ENCODE measurements at regions not wholly inside any gene's neighbourhood (a gene's known extent, or its start where the extent isn't known, plus 50 kb on each side); places are given as distances from the start of the nearest gene placed in this dataset.
"Not testable (repeated sequence)": the region's sequence is repeated elsewhere in the genome, so short reads cannot be mapped to it uniquely, and the experiment has no call there.

DNA sequence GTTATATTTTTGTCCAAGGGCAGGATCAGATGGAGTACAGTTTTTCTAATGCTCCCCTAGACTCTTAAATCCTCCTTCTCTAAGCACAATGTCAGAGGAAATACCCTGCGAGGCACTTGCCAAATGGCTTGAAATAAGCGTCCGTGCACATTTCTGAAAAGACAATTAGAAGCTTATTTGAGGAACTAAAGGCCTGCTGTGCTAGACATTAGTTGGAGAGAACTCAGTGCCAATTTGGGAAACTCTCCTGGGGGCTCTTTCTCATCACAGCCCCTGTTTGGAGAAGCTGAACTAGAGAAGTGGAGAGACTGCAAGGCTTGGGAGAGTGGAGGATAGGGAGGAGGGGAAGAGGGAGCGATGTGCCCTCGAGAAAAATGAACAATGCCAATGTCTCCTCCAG is 247.6 kb upstream of the C2CD4B start:
- no peak for DNase-seq (ENCODE audit: low spot score)

DNA sequence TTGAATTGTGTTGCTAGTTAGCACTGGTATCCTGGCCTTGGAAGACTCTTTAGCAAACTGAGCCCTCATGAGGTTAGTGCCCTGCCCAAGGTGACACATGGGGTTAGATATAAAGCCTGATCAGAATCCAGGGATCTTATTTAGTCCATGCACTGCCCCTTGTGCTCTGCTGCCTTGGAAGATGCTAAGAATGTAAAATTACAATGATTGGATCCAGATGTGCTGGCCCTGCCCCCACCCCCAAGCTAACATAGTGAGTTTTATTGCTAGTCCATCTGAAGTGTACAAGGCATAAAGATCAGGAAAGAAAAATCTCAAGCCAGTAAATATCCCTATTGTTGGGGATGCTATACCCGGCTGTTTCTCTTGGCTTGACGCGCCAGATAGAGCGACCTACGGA is 248.1 kb upstream of the C2CD4B start:
- DNase-seq (ENCODE audit: low spot score) = no peak

GRCh38 chr15:62413786-62414185 is 248.7 kb upstream of the C2CD4B start:
- no peak for DNase-seq (ENCODE audit: low spot score)

GRCh38 chr15:62415498-62415897 is 250.4 kb upstream of the C2CD4B start:
- no peak for DNase-seq (ENCODE audit: low spot score)

GRCh38 chr15:62416526-62416925 is 251.4 kb upstream of the C2CD4B start:
- DNase-seq (ENCODE audit: low spot score) = no peak

GRCh38 chr15:62417439-62417838 is 252.4 kb upstream of the C2CD4B start:
- no peak for DNase-seq (ENCODE audit: low spot score)

DNA sequence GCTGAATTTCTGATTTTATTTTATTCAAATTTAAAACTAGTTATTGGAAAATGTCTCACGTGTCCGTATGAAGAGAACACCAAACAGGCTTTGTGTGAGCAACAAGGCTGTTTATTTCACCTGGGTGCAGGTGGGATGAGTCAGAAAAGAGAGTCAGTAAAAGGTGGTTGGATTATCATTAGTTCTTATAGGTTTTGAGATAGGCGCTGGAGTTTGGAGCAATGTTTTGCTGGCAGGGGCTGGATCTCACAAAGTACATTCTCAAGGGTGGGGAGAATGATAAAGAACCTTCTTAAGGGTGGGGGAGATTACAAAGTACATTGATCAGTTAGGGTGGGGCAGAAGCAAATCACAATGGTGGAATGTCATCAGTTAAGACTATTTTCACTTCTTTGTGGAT is 253.4 kb upstream of the C2CD4B start:
- DNase-seq (ENCODE audit: low spot score) = not testable (repeated sequence)

DNA sequence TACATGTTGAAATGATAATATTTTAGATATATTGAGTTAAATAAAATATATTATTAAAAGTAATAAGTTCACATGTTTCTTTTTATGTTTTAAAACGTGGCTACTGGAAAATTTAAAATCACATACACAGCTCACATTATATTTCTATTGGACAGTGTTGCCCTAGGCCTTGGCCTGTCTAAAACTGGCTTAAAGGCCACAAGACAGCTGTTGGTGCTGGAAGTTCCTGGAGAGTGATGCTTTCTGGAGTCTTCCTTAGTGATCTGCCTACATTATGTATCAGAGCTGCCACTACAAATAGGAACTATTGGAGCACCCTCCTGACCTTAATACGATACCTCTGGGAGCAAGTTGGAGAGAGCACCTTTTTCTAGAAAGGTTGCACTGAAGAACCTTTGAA is 254.1 kb upstream of the C2CD4B start:
- no peak for DNase-seq (ENCODE audit: low spot score)

GRCh38 chr15:62420371-62420770 is 255.3 kb upstream of the C2CD4B start:
- DNase-seq (ENCODE audit: low spot score) = not testable (repeated sequence)

DNA sequence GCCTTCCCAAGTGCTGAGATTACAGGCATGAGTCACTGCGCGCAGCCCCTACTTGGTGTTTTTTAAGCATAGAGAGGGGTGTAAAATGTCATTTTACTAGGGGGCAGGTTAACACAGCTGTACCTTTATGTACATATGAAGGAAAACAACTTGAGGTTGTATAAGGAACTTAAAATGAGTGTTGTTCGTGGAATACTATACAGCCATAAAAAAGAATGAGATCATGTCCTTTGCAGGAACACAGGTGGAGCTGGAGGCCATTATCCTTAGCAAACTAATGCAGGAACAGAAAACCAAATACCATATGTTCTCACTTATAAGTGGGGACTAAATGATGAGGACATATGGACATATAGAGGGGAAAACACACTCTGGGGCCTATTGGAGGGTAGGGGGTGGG is 256.2 kb upstream of the C2CD4B start:
- no peak for DNase-seq (ENCODE audit: low spot score)

DNA sequence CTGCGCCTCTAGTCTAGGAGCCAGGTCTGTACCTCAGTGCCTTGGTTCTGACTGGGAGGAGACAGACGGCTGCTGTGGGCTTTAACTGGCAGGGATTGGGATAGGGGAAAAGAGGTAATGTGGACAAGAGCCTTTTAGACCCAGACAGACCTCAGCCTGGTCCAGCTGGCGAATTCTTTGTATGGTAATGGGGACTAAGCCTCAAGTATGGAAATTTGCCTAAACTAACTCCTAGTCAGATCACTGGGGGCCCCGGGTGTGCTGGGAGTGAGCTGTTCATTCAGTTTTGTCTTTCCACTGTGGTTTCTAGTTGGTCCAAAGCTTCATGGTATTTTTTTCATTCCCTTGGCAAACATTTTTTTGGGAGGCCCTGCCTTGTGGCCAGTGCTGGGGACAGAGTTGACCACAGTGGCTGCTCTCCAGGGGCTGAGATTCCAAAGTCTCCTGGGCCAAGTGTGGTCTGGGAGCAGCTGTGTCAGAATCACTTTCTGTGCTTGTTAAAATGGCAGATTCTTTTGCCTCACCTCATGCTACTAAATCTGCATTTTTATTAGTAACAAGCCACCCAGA is 261.4 kb upstream of the C2CD4B start:
- DNase-seq (ENCODE audit: low spot score) = no peak

- no peak for DNase-seq (ENCODE audit: low spot score)
Observed at GRCh38 chr15:62428259-62428658, 263.2 kb upstream of the C2CD4B start.

GRCh38 chr15:62428851-62429598 is 263.9 kb upstream of the C2CD4B start:
- no peak for DNase-seq (ENCODE audit: low spot score)

GRCh38 chr15:62430056-62430455 is 265.0 kb upstream of the C2CD4B start:
- DNase-seq (ENCODE audit: low spot score) = no peak

DNA sequence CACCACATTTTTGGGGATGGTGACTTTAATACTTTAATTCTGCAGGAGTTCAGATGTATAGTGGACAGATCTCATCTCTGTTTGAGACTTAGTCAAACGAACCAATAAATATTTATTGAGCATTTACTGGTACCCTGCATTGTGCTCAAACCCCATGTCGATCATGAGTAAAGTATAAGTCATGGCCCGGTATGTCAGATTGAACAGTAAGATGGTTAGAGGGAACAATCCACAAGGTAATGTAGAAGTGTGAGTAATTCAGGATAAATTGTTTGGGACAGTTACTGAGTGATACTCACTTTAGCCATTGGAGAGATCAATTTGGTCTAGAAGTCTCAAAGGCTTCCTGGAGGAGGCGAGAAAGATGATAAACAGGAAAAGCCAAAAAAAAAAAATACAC is 265.5 kb upstream of the C2CD4B start:
- no peak for DNase-seq (ENCODE audit: low spot score)

DNA sequence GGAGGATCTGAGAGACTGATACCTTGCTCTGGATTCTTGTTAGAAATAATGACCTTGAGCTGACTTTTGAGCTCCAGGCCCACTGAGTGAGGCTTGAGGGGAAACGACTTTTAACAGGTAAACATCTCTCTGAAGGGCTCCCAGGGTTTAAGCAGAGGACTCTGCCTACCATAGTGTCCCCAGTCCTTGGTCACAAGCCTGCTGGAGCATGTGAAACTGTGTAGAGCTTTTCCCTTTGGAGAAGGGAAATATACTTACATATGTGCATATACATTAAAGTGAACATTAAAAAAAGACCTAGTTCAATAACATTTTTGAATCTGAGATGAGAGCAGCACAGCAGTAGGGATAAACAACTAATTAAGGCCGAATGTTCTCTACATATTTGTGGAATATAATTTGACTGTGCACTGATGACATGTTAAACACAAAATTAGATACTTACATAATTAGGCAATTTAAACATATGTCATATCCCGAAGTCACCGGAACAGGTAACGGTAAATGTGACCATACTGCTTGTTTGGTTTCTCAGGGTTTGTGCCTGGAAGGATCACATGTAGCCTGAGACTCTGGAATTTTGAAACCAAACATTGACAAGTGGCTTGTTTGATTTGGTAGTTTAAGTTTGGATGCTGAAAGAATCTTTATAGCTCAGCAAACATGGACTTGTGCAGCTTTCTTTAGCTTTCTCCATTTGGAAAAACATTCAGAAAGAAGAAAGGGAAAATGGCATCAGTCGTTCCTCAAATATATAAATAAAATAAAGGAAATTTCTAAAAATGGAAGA is 266.1 kb upstream of the C2CD4B start:
- no peak for DNase-seq (ENCODE audit: low spot score)

- no peak for DNase-seq (ENCODE audit: low spot score)
Observed at GRCh38 chr15:62431817-62432216, 266.7 kb upstream of the C2CD4B start.

DNA sequence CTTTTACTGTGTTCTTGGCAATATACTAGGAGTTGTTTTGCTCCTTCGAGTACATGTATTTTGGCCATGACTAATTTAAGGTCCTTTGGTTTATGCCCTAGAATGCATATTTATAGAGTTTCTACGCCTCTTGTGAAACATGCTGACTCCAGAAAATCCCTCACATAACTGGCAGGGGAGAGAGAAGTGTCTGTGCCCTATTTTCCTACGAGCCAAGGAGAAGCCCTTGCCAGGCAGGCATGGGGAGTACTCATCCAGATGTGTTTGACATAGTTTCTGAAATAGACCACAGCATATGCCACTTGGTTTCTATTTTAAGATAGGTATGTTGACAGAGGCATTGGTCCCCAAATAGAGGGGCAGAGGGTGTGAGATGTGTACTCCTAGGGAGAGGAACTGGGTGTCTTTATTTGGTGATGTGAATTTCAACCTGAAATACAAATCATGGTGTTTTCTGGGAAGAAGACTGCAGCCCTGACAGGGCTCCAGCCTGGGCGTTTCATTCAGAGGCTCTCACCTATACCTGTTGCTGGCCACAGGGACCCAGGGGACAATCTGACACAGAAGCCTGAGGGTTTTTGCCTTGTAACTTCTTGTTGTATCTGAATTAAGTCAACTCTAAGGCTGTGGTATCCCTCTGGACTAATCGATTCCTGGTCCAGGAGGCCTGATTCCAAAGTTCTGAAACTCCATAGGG is 267.8 kb upstream of the C2CD4B start:
- no peak for DNase-seq (ENCODE audit: low spot score)

- DNase-seq (ENCODE audit: low spot score) = no peak
Observed at GRCh38 chr15:62436235-62436634, 271.1 kb upstream of the C2CD4B start.

GRCh38 chr15:62437753-62438152 is 272.7 kb upstream of the C2CD4B start:
- no peak for DNase-seq (ENCODE audit: low spot score)

GRCh38 chr15:62439543-62440016 is 274.5 kb upstream of the C2CD4B start:
- DNase-seq (ENCODE audit: low spot score) = no peak

DNA sequence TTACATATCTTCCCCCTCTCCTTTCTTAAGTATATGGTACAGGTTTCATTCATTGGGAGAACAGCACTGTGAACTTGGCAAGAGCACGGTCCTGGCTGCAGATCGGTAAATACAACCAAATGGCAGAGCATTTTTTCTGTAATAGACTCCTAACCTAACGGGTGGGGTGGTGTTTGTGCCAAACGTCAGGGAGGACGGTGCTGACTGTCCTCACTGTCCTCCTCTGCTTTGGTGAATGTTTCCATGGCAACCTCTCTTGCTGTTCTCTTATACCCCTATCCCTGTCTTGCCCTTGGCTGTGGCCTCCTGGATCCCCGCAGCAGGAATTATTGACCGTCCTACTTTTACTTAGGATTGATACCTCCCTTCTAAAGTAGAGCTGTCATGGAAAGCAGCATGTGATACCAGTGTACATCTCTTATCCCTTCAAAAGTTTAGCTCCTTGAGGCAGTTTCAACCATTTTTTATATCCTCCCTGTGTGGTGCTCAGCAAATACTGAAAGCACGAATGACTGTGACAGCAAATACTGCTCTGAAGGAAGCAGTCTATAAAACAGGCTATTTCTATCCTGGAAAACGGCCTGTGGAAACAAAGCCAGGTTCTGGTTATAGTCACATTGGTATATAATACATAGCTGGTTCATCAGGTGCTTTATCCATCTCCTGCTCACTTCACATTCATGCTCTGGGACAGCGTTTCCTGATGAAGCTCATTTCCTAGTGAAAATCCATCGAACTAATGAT is 275.4 kb upstream of the C2CD4B start:
- no peak for DNase-seq (ENCODE audit: low spot score)
